H1 (cell line): ENCODE measurements at regions not wholly inside any gene's neighbourhood (a gene's known extent, or its start where the extent isn't known, plus 50 kb on each side); places are given as distances from the start of the nearest gene placed in this dataset.

ENCODE experiments used
- CTCF ChIA-PET: fragments of 300-600 bp; sonication (Branson Sonifier 250); formaldehyde crosslinking; loops from one replicate; lab custom pipeline; 2021; ENCODE audit not compliant: partially characterized antibody; lab: Charles Lee
- POLR2A ChIA-PET: fragments of 300-600 bp; sonication (Branson Sonifier 250); formaldehyde crosslinking; loops from one replicate; lab custom pipeline; 2021; ENCODE audit warnings: inconsistent platforms; ENCODE audit not compliant: partially characterized antibody; lab: Charles Lee
- DNase-seq, 2 experiments: peaks; one replicate each; pipeline versions ENCODE4 v3.0.0 to v3.0.0-alpha.2; 2010 to 2022; ENCODE audit warnings: low spot score in 2 of 2, low read depth in 1 of 2, mixed read lengths in 1 of 2
- FAIRE-seq: peaks from 2 replicates; lab custom pipeline; 2011; peaks lifted over from hg19 to GRCh38; lab: Jason Lieb, UNC
- H2AFZ ChIP-seq: 2 replicates; pipeline ENCODE4 v1.8.1; 2012; ENCODE audit warnings: low read length, inconsistent platforms
- H2AK5ac ChIP-seq: 2 replicates; pipeline ENCODE4 v1.6.1; 2013; ENCODE audit warnings: low read depth, low read length
- H2BK120ac ChIP-seq: replicated peaks from 2 replicates; pipeline ENCODE3; 2013; ENCODE audit warnings: low read depth, low read length, inconsistent platforms
- H2BK12ac ChIP-seq: 2 replicates; pipeline ENCODE4 v1.6.1; 2013; ENCODE audit warnings: low read depth, low read length
- H2BK15ac ChIP-seq: 2 replicates; pipeline ENCODE4 v1.6.1; 2013; ENCODE audit warnings: low read length
- H2BK20ac ChIP-seq: 2 replicates; pipeline ENCODE4 v1.6.1; 2013; ENCODE audit warnings: low read length
- H2BK5ac ChIP-seq: 2 replicates; pipeline ENCODE4 v1.6.1; 2013; ENCODE audit warnings: low read depth, low read length
- H3K14ac ChIP-seq: 2 replicates; pipeline ENCODE4 v1.6.1; 2013; ENCODE audit warnings: inconsistent platforms; ENCODE audit not compliant: insufficient read length
- H3K18ac ChIP-seq: 2 replicates; pipeline ENCODE4 v1.6.1; 2013; ENCODE audit warnings: low read length; ENCODE audit errors: extremely low read depth
- H3K23ac ChIP-seq: 2 replicates; pipeline ENCODE4 v1.6.1; 2013; ENCODE audit warnings: inconsistent platforms; ENCODE audit not compliant: insufficient read length
- H3K23me2 ChIP-seq: 2 replicates; pipeline ENCODE4 v1.6.1; 2013; ENCODE audit warnings: low read depth, low read length
- H3K27ac ChIP-seq: 2 replicates; pipeline ENCODE4 v1.6.1; 2011; ENCODE audit warnings: low read depth, low read length, inconsistent platforms
- H3K27me3 ChIP-seq, 4 experiments: replicated peaks in 1 of 4; 1 replicate in 1 of 4; 2 replicates in 3 of 4; pipeline versions ENCODE4 v1.6.1 to v1.8.1; 2011 to 2013; ENCODE audit warnings: low read length in 3 of 4, mild to moderate bottlenecking in 3 of 4, inconsistent platforms in 2 of 4, mixed read lengths in 2 of 4, moderate library complexity in 1 of 4; ENCODE audit not compliant: control insufficient read depth in 3 of 4, insufficient read depth in 3 of 4; ENCODE audit errors: extremely low read depth in 1 of 4
- H3K36me3 ChIP-seq, 4 experiments: 2 replicates each; pipeline versions ENCODE4 v1.6.1 to v1.8.1; 2011 to 2013; ENCODE audit warnings: mild to moderate bottlenecking in 4 of 4, low read length in 3 of 4, moderate library complexity in 2 of 4, control low read depth in 1 of 4, inconsistent platforms in 1 of 4; ENCODE audit not compliant: insufficient read depth in 4 of 4, control insufficient read depth in 2 of 4
- H3K4ac ChIP-seq: replicated peaks from 2 replicates; pipeline ENCODE3; 2013; ENCODE audit warnings: low read length, low read depth, mixed read lengths, inconsistent platforms; ENCODE audit not compliant: insufficient read length
- H3K4me1 ChIP-seq, 4 experiments: replicated peaks in 1 of 4; 1 replicate in 1 of 4; 2 replicates in 3 of 4; pipeline versions ENCODE4 v1.6.1 to v1.8.1; 2011 to 2013; ENCODE audit warnings: low read length in 3 of 4, inconsistent platforms in 2 of 4, mixed read lengths in 1 of 4; ENCODE audit not compliant: insufficient read depth in 4 of 4, control insufficient read depth in 3 of 4
- H3K4me2 ChIP-seq, 2 experiments: 2 replicates each; pipeline versions ENCODE4 v1.6.1 to v1.8.1; 2011 to 2013; ENCODE audit warnings: low read depth in 2 of 2, low read length in 2 of 2, control low read depth in 1 of 2, inconsistent platforms in 1 of 2, mild to moderate bottlenecking in 1 of 2; ENCODE audit not compliant: insufficient read depth in 1 of 2
- H3K4me3 ChIP-seq, 4 experiments: fragments of 200-600, 300-600 bp in 1 of 4; sonication (generic), shearing (Covaris generic), sonication (Bioruptor Twin) in 1 of 4; 2 replicates each; pipeline versions ENCODE4 v1.5.1 to v1.8.1; 2011 to 2016; ENCODE audit warnings: low read length in 4 of 4, low read depth in 3 of 4, control low read depth in 2 of 4, inconsistent platforms in 2 of 4, mild to moderate bottlenecking in 2 of 4, mixed read lengths in 1 of 4, moderate library complexity in 1 of 4; ENCODE audit not compliant: insufficient read depth in 2 of 4; ENCODE audit errors: extremely low read depth in 1 of 4
- H3K56ac ChIP-seq: replicated peaks from 2 replicates; pipeline ENCODE3; 2013; ENCODE audit warnings: low read depth, mild to moderate bottlenecking, mixed read lengths, low read length, inconsistent platforms; ENCODE audit not compliant: insufficient read length
- H3K79me1 ChIP-seq: 2 replicates; pipeline ENCODE4 v1.6.1; 2013; ENCODE audit warnings: low read depth, low read length, control low read depth
- H3K79me2 ChIP-seq, 2 experiments: 2 replicates each; pipeline versions ENCODE4 v1.6.1 to v1.8.1; 2012 to 2013; ENCODE audit warnings: low read length in 2 of 2, mild to moderate bottlenecking in 2 of 2, inconsistent platforms in 1 of 2; ENCODE audit not compliant: insufficient read depth in 2 of 2, control insufficient read depth in 1 of 2
- H3K9ac ChIP-seq, 4 experiments: replicated peaks in 1 of 4; 1 replicate in 1 of 4; 2 replicates in 3 of 4; pipeline versions ENCODE4 v1.6.1 to v1.8.1; 2011 to 2013; ENCODE audit warnings: low read depth in 3 of 4, low read length in 3 of 4, control low read depth in 2 of 4, mild to moderate bottlenecking in 2 of 4, moderate library complexity in 2 of 4, inconsistent platforms in 1 of 4; ENCODE audit errors: extremely low read depth in 1 of 4
- H3K9me3 ChIP-seq, 2 experiments: 2 replicates each; pipeline versions ENCODE4 v1.6.1 to v1.8.1; 2012 to 2013; ENCODE audit warnings: mild to moderate bottlenecking in 2 of 2, moderate library complexity in 2 of 2, control low read depth in 1 of 2, inconsistent platforms in 1 of 2, low read depth in 1 of 2, low read length in 1 of 2, mixed read lengths in 1 of 2; ENCODE audit not compliant: insufficient read depth in 2 of 2
- H4K20me1 ChIP-seq, 2 experiments: replicated peaks in 1 of 2; 2 replicates each; pipeline versions ENCODE3 to v1.8.1; 2011 to 2013; ENCODE audit warnings: inconsistent platforms in 2 of 2, low read length in 2 of 2, mild to moderate bottlenecking in 1 of 2; ENCODE audit not compliant: insufficient read depth in 2 of 2, control insufficient read depth in 1 of 2
- H4K5ac ChIP-seq: 2 replicates; pipeline ENCODE4 v1.6.1; 2013; ENCODE audit warnings: low read length, low read depth, mixed read lengths, inconsistent platforms; ENCODE audit not compliant: insufficient read length
- H4K8ac ChIP-seq: 2 replicates; pipeline ENCODE4 v1.8.0; 2013; ENCODE audit warnings: mild to moderate bottlenecking, moderate library complexity, low read length, inconsistent platforms; ENCODE audit not compliant: insufficient read depth; ENCODE audit errors: extremely low read depth
- H4K91ac ChIP-seq: replicated peaks from 2 replicates; pipeline ENCODE3; 2013; ENCODE audit warnings: low read length, mixed read lengths, inconsistent platforms; ENCODE audit not compliant: insufficient read length
- CEBPB ChIP-seq: IDR thresholded peaks from 2 replicates; pipeline ENCODE4 v1.6.1; 2012; ENCODE audit warnings: low read depth, low read length
- NRF1 ChIP-seq: IDR thresholded peaks from 2 replicates; pipeline ENCODE4 v1.6.1; 2011; ENCODE audit warnings: mild to moderate bottlenecking, low read depth, low read length, improper control_type of control experiment
- RAD21 ChIP-seq, 2 experiments: IDR thresholded peaks in 1 of 2; conservative IDR thresholded peaks in 1 of 2; 2 replicates each; pipeline ENCODE4 v1.6.1; 2011; ENCODE audit warnings: low read depth in 2 of 2, low read length in 2 of 2, improper control_type of control experiment in 1 of 2, inconsistent platforms in 1 of 2, mild to moderate bottlenecking in 1 of 2, moderate library complexity in 1 of 2
- TEAD4 ChIP-seq: IDR thresholded peaks from 2 replicates; pipeline ENCODE4 v1.6.1; 2012; ENCODE audit warnings: low read depth, low read length, inconsistent platforms, mixed read lengths
- WGBS, 2 experiments: shearing (Covaris generic) in 1 of 2; methylation state at CpG; one replicate each; pipeline versions ENCODE4 v1.1.6 to v1.1.7; 2013 to 2015; ENCODE audit warnings: low lambda C conversion rate in 2 of 2, mixed read lengths in 2 of 2, inconsistent platforms in 1 of 2, low coverage in 1 of 2, missing lambda C conversion rate in 1 of 2; ENCODE audit not compliant: insufficient replicate concordance in 2 of 2, insufficient coverage in 1 of 2, insufficient read length in 1 of 2; ENCODE audit errors: extremely low coverage in 1 of 2, missing lambda C conversion rate in 1 of 2; 5-methylcytosine and 5-hydroxymethylcytosine counted together
- TF ChIP-seq, protein P1 (sequence below): IDR thresholded peaks from 2 replicates; pipeline ENCODE4 v1.6.1; 2012; ENCODE audit warnings: inconsistent platforms

DNA sequence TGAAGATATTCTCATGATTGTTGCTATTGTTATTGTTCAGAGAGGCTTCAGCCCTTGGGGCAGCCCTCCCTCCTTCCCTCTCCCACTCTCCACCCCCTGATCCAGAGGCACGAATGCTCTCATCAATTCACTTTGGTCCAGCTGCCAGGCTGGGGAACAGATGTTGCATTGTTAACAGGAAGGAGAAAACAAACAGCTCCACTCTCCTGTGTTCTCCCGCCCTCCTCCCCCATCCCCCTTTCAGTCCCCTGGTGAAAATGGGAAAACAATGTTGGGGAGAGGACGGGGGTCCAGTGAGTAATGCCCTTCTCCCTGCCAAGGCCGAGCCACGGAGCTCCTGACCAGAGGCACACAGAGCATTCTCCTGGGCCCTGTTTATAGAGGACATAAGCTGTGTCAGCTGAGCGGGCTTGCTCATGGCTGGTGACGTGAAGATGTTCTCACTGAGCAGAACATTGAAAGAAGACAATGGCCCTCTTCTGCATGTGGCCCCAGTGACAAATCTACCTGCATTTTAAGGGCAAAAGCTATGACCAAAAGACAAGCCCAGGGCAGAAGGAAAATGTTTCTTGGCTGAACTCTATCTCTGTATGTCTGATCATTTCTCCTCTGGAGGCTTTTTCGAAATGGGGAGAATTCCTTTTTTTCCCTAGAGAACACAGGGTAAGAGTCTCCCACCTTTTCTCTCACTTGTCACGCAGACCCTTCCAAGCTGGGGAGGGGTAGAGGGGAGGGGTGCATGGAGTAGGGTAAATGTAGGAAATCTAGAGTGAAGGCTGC is 111.7 kb downstream of the GLUL start:
- CTCF ChIA-PET = interaction anchor here (0.5 to 3.5 kb wide), 6 partner anchors 23 to 503 kb away, joined by 3 to 14 read pairs (median 4); no protein-coding TSS in a partner anchor
- TF ChIP-seq, protein P1, sequence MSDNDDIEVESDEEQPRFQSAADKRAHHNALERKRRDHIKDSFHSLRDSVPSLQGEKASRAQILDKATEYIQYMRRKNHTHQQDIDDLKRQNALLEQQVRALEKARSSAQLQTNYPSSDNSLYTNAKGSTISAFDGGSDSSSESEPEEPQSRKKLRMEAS = no peak
- TF ChIP-seq NRF1 = no peak
- no peak for TF ChIP-seq CEBPB
- no peak for TF ChIP-seq RAD21 (IDR thresholded peaks at IDR 0.05 in 1 of 2, conservative IDR thresholded peaks at IDR 0.05 in 1 of 2; ENCODE audit: low read depth in 2 of 2, low read length in 2 of 2)
- TF ChIP-seq TEAD4 = no peak
- POLR2A ChIA-PET = interaction anchor here (1.8 kb wide), 1 partner anchor 109 kb away, joined by 6 read pairs; no protein-coding TSS in a partner anchor
- H2BK120ac ChIP-seq = no peak overlapping the region
- no peak overlapping the region for H4K91ac ChIP-seq
- DNase-seq (no peak), FAIRE-seq (no peak)
- no peak overlapping the region for H3K23ac ChIP-seq
- no peak overlapping the region for H2BK15ac ChIP-seq
- no peak overlapping the region for H2BK12ac ChIP-seq
- WGBS, 2 experiments = 67% methylated on average over 7 of the region's 9 CpGs; no CpG with 5 or more reads in 1 of the 2 experiments
- H3K14ac ChIP-seq = no peak overlapping the region
- no peak overlapping the region for H2AK5ac ChIP-seq
- H3K36me3 ChIP-seq = no peaks in the 10 kb centered on the region
- H3K4me3 ChIP-seq = no peak overlapping the region
- no peak overlapping the region for H3K9ac ChIP-seq
- no peak overlapping the region for H2BK5ac ChIP-seq
- no peaks in the 10 kb centered on the region for H4K20me1 ChIP-seq
- peaks cover 2 to 5% (median 3%) of the 10 kb centered on the region in 4 experiments; a peak in 5 of 7 replicates for H3K4me1 ChIP-seq
- H2AFZ ChIP-seq = peak overlapping the region; percentile 94
- no peak overlapping the region; the same call in 1 of the 2 replicates for H3K18ac ChIP-seq
- H2BK20ac ChIP-seq = no peak overlapping the region
- no peak overlapping the region for H4K8ac ChIP-seq
- no peaks in the 10 kb centered on the region for H3K9me3 ChIP-seq
- H3K79me2 ChIP-seq = no peaks in the 10 kb centered on the region
- no peaks in the 10 kb centered on the region for H3K23me2 ChIP-seq
- no peak overlapping the region; a peak in 1 of 4 replicates for H3K4me2 ChIP-seq
- no peak overlapping the region for H3K4ac ChIP-seq
- peaks cover 0 to 1% (median 0%) of the 10 kb centered on the region in 4 experiments; a peak in 1 of 7 replicates for H3K27me3 ChIP-seq
- H4K5ac ChIP-seq = no peak overlapping the region
- no peaks in the 10 kb centered on the region for H3K79me1 ChIP-seq
- no peak overlapping the region for H3K27ac ChIP-seq
- H3K56ac ChIP-seq = no peak overlapping the region
